Stimulated activated CD4-positive, alpha-beta T cell treated with anti-CD3 and anti-CD28 coated beads, Interleukin-12 subunit alpha, Interleukin-12 subunit beta, amount 100 ng/mL, for 24 hours (primary cell): ENCODE measurements at regions not wholly inside any gene's neighbourhood (a gene's known extent, or its start where the extent isn't known, plus 50 kb on each side); places are given as distances from the start of the nearest gene placed in this dataset.

ENCODE experiments used
- DNase-seq, 2 experiments: peaks; one replicate each; pipeline ENCODE4 v3.0.0-alpha.2; 2020; ENCODE audit warnings: low read depth in 2 of 2

GRCh38 chr14:73800970-73801515 lies 50.6 kb upstream of the PTGR2 start:
- DNase-seq: no peak

GRCh38 chr14:73797543-73798265 lies 53.9 kb upstream of the PTGR2 start:
- no peak for DNase-seq

GRCh38 chr14:73796893-73797542 lies 54.6 kb upstream of the PTGR2 start:
- DNase-seq: no peak

GRCh38 chr14:73796415-73796814 lies 55.2 kb upstream of the PTGR2 start:
- no peak for DNase-seq

- DNase-seq: no peak
These were observed 55.7 kb upstream of the PTGR2 start for GRCh38 chr14:73795974-73796373.

- DNase-seq: no peak
These were observed 56.2 kb upstream of the PTGR2 start for GRCh38 chr14:73795466-73795865.

- no peak for DNase-seq
These were observed 57.5 kb upstream of the PTGR2 start for GRCh38 chr14:73794146-73794545.

GRCh38 chr14:73792481-73792880 lies 59.1 kb upstream of the PTGR2 start:
- no peak for DNase-seq

- DNase-seq: no peak
These were observed 61.5 kb upstream of the PTGR2 start for GRCh38 chr14:73789989-73790581.

GRCh38 chr14:73788701-73789551 lies 62.7 kb upstream of the PTGR2 start:
- DNase-seq: no peak

GRCh38 chr14:73788317-73788598 lies 63.4 kb upstream of the PTGR2 start:
- DNase-seq: no peak

GRCh38 chr14:73787486-73788316 lies 63.9 kb upstream of the PTGR2 start:
- peak in 1 of 2 experiments; percentile 49 for DNase-seq

- DNase-seq: peak in 1 of 2 experiments; percentile 42
These were observed 64.8 kb upstream of the PTGR2 start for GRCh38 chr14:73786636-73787485.

GRCh38 chr14:73785834-73786635 lies 65.6 kb upstream of the PTGR2 start:
- DNase-seq: peak; percentile 33 to 51

GRCh38 chr14:73785336-73785833 lies 66.2 kb upstream of the PTGR2 start:
- no peak for DNase-seq

GRCh38 chr14:73784988-73785313 lies 66.7 kb upstream of the PTGR2 start:
- DNase-seq: no peak

GRCh38 chr14:73784181-73784987 lies 67.2 kb upstream of the PTGR2 start:
- DNase-seq: no peak

- DNase-seq: no peak
These were observed 68.4 kb upstream of the PTGR2 start for GRCh38 chr14:73783107-73783727.
